Stimulated activated CD8-positive, alpha-beta memory T cell treated with anti-CD3 and anti-CD28 coated beads, Interleukin-4, amount 100 ng/mL, for 24 hours (primary cell): ENCODE measurements at regions not wholly inside any gene's neighbourhood (a gene's known extent, or its start where the extent isn't known, plus 50 kb on each side); places are given as distances from the start of the nearest gene placed in this dataset.

Experiments used
- DNase-seq: peaks from one replicate; pipeline ENCODE4 v3.0.0-alpha.2; 2020; ENCODE audit warnings: low read depth

GRCh38 chr19:28290963-28291657, 921.8 kb downstream of the UQCRFS1 start:
- DNase-seq = no peak

GRCh38 chr19:28289295-28290063, 923.5 kb downstream of the UQCRFS1 start:
- DNase-seq = no peak

- no peak for DNase-seq
Observed at GRCh38 chr19:28288572-28289264, 924.2 kb downstream of the UQCRFS1 start.

- DNase-seq = no peak
Observed at GRCh38 chr19:28285917-28286316, 927.0 kb downstream of the UQCRFS1 start.

- no peak for DNase-seq
Observed at GRCh38 chr19:28285078-28285477, 927.9 kb downstream of the UQCRFS1 start.

- no peak for DNase-seq
Observed at GRCh38 chr19:28284389-28284788, 928.6 kb downstream of the UQCRFS1 start.

- no peak for DNase-seq
Observed at GRCh38 chr19:28283592-28283991, 929.4 kb downstream of the UQCRFS1 start.

GRCh38 chr19:28281676-28282075, 931.3 kb downstream of the UQCRFS1 start:
- DNase-seq = no peak

- no peak for DNase-seq
Observed at GRCh38 chr19:28264556-28264955, 948.4 kb downstream of the UQCRFS1 start.

- DNase-seq = no peak
Observed at GRCh38 chr19:28258829-28259228, 954.1 kb downstream of the UQCRFS1 start.

- DNase-seq = no peak
Observed at GRCh38 chr19:28257396-28257795, 955.6 kb downstream of the UQCRFS1 start.

GRCh38 chr19:28247243-28247642, 965.7 kb downstream of the UQCRFS1 start:
- DNase-seq = no peak

- no peak for DNase-seq
Observed at GRCh38 chr19:28245937-28246336, 967.0 kb downstream of the UQCRFS1 start.

GRCh38 chr19:28244966-28245365, 968.0 kb downstream of the UQCRFS1 start:
- no peak for DNase-seq

GRCh38 chr19:28242317-28242927, 970.5 kb downstream of the UQCRFS1 start:
- no peak for DNase-seq

GRCh38 chr19:28239270-28239669, 973.7 kb downstream of the UQCRFS1 start:
- DNase-seq = no peak

- DNase-seq = no peak
Observed at GRCh38 chr19:28238270-28238820, 974.6 kb downstream of the UQCRFS1 start.

- DNase-seq = no peak
Observed at GRCh38 chr19:28235606-28236125, 977.3 kb downstream of the UQCRFS1 start.

GRCh38 chr19:28234637-28235036, 978.3 kb downstream of the UQCRFS1 start:
- DNase-seq = no peak

GRCh38 chr19:28228854-28229253, 984.1 kb downstream of the UQCRFS1 start:
- DNase-seq = no peak

GRCh38 chr19:28224441-28224840, 988.5 kb downstream of the UQCRFS1 start:
- DNase-seq = no peak

- DNase-seq = no peak
Observed at GRCh38 chr19:28221736-28222135, 991.2 kb downstream of the UQCRFS1 start.
